ENCODE measurements at regions not wholly inside any gene's neighbourhood (a gene's known extent, or its start where the extent isn't known, plus 50 kb on each side); places are given as distances from the start of the nearest gene placed in this dataset.

DNA sequence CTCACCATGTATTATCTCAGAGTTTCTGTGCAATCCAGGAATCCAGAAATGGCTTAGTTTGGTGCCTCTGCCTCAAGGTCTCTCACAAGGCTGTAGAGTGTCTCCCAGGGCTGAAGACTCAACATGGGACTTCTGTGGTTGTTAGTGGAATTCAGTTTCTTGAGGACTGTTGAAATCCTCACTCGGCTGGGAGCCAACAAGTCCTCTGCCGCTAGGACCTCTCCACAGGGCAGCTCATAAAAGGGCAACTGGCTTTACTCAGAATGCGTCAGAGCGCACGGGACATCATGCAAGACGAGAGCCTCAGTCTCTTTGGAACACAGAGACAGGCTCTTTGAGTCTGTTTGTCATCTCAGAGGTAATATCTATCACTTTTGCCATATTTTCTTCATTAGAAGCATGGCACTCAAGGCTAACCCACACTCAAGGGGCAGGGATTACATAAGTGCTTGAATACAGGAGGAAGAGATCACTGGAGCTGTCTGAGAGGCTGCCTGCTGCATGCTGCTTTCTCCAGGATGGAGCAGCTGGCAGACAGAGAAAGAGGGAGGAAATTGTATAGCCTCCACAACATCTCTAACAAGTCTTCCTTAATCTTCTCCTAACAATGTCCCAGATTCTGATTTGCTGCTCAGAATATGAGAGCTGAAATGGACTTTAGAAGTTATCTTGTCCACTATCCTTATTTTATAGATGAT is 97.5 kb upstream of the ASIC2 start:
- no peak overlapping the region for H3K9ac ChIP-seq (replicated peaks; ENCODE audit: extremely low read depth, insufficient read depth, low read length)
- FAIRE-seq: no peak
- H2AFZ ChIP-seq (ENCODE audit: low read depth, low read length): no peak overlapping the region
- no peaks in the 10 kb centered on the region for H3K36me3 ChIP-seq (ENCODE audit: control insufficient read depth in 2 of 2, extremely low read depth in 1 of 2, insufficient read depth in 2 of 2, low read length in 2 of 2)
- H3K4me2 ChIP-seq (ENCODE audit: insufficient read depth, low read length): no peak overlapping the region
- H3K27me3 ChIP-seq (ENCODE audit: control insufficient read depth in 2 of 2, insufficient read depth in 2 of 2, low read length in 2 of 2): no peaks in the 10 kb centered on the region
- no peaks in the 10 kb centered on the region for H3K79me2 ChIP-seq (ENCODE audit: control insufficient read depth, insufficient read depth, low read length)
- H3K4me3 ChIP-seq (replicated peaks in 1 of 3; ENCODE audit: insufficient read depth in 1 of 3, low read depth in 1 of 3, low read length in 3 of 3): no peak overlapping the region
- no TSS peak for BruUV-seq (replicated peaks)
- dilution Hi-C loops (cut with MboI; ENCODE audit: extremely low pct_ligation_motif_present, low sequenced_read_pairs) (no loop called here), intact Hi-C loops (cut with micrococcal nuclease) (no loop called here)
- H3K9me3 ChIP-seq (replicated peaks; ENCODE audit: control insufficient read depth, insufficient read depth, low read length): no peaks in the 10 kb centered on the region
- TF ChIP-seq, protein P1, sequence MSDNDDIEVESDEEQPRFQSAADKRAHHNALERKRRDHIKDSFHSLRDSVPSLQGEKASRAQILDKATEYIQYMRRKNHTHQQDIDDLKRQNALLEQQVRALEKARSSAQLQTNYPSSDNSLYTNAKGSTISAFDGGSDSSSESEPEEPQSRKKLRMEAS (IDR thresholded peaks at IDR 0.05; ENCODE audit: insufficient read depth, insufficient read length): no peak
- TF ChIP-seq, protein P2, sequence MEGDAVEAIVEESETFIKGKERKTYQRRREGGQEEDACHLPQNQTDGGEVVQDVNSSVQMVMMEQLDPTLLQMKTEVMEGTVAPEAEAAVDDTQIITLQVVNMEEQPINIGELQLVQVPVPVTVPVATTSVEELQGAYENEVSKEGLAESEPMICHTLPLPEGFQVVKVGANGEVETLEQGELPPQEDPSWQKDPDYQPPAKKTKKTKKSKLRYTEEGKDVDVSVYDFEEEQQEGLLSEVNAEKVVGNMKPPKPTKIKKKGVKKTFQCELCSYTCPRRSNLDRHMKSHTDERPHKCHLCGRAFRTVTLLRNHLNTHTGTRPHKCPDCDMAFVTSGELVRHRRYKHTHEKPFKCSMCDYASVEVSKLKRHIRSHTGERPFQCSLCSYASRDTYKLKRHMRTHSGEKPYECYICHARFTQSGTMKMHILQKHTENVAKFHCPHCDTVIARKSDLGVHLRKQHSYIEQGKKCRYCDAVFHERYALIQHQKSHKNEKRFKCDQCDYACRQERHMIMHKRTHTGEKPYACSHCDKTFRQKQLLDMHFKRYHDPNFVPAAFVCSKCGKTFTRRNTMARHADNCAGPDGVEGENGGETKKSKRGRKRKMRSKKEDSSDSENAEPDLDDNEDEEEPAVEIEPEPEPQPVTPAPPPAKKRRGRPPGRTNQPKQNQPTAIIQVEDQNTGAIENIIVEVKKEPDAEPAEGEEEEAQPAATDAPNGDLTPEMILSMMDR (IDR thresholded peaks at IDR 0.05; ENCODE audit: extremely low read depth in 1 of 2, insufficient read depth in 1 of 2, low read depth in 1 of 2, low read length in 2 of 2): no peak
- TF ChIP-seq EZH2 (IDR thresholded peaks at IDR 0.05; ENCODE audit: borderline replicate concordance, low read depth, low read length, severe bottlenecking) (no peak), FOS (IDR thresholded peaks at IDR 0.05; ENCODE audit: borderline replicate concordance, insufficient read depth, low read length) (no peak), JUN (IDR thresholded peaks at IDR 0.05; ENCODE audit: borderline replicate concordance, insufficient read depth, insufficient read length, low read depth) (no peak), POLR2A (IDR thresholded peaks at IDR 0.05; ENCODE audit: low read depth, low read length) (no peak)
- DNase-seq (ENCODE audit: low read depth, low spot score): no peak
- no peak overlapping the region for H3K27ac ChIP-seq (ENCODE audit: insufficient read depth, low read depth, low read length)
- ChIA-PET CTCF (no interaction called here), POLR2A (no interaction called here)
- no peaks in the 10 kb centered on the region for H3K4me1 ChIP-seq (ENCODE audit: control insufficient read depth, extremely low read depth, insufficient read depth, low read length)
- H3K9me1 ChIP-seq (replicated peaks; ENCODE audit: control insufficient read depth, extremely low read depth, insufficient read depth, low read length): no peaks in the 10 kb centered on the region
- no peaks in the 10 kb centered on the region for H4K20me1 ChIP-seq (replicated peaks; ENCODE audit: control insufficient read depth, extremely low read depth, insufficient read depth, low read length)

Measured in endothelial cell of umbilical vein (primary cell).